ENCODE measurements at regions not wholly inside any gene's neighbourhood (a gene's known extent, or its start where the extent isn't known, plus 50 kb on each side); places are given as distances from the start of the nearest gene placed in this dataset.

GRCh38 chr5:125883223-125883622 is 540.0 kb upstream of the GRAMD2B start:
- TF ChIP-seq CTCF (conservative IDR thresholded peaks at IDR 0.05; ENCODE audit: low read length) (no peak), EZH2phosphoT487 (IDR thresholded peaks at IDR 0.05; ENCODE audit: borderline replicate concordance, low read depth, low read length) (no peak)
- H3K9me2 ChIP-seq (ENCODE audit: insufficient read depth, low read length) = 0 out of 2 replicates have a peak, but pooled peaks cover 4% of the 10 kb centered on the region
- H3K36me3 ChIP-seq (ENCODE audit: insufficient read depth, low read length) = no peaks in the 10 kb centered on the region
- no TSS peak for BruUV-seq (replicated peaks)
- H3K4me1 ChIP-seq (ENCODE audit: insufficient read depth, low read length, poor library complexity, severe bottlenecking) = no peaks in the 10 kb centered on the region
- no peak for DNase-seq (ENCODE audit: low spot score)
- no peak overlapping the region for H3K4me3 ChIP-seq (ENCODE audit: low read depth, low read length, poor library complexity, severe bottlenecking)
- no peak overlapping the region for H3K4me2 ChIP-seq (ENCODE audit: low read length)
- no peaks in the 10 kb centered on the region for H4K20me1 ChIP-seq (ENCODE audit: insufficient read depth, low read length)
- no peaks in the 10 kb centered on the region for H3K9me3 ChIP-seq (ENCODE audit: low read length)
- no peak overlapping the region for H3K27ac ChIP-seq (ENCODE audit: low read depth, low read length, poor library complexity, severe bottlenecking)
- H3K79me2 ChIP-seq (ENCODE audit: insufficient read depth, low read depth, low read length) = no peaks in the 10 kb centered on the region
- POLR2A ChIA-PET = no interaction called here
- intact Hi-C loops (cut with micrococcal nuclease; ENCODE audit: unreplicated experiment) = no loop called here
- CTCF ChIA-PET (ENCODE audit: unreplicated experiment) = no interaction called here
- no peak overlapping the region for H2AFZ ChIP-seq (ENCODE audit: low read length)

- Histone ChIP-seq H3K27ac (ENCODE audit: low read depth, low read length, poor library complexity, severe bottlenecking) (no peak overlapping the region), H3K4me3 (ENCODE audit: low read depth, low read length, poor library complexity, severe bottlenecking) (no peak overlapping the region), H3K4me1 (ENCODE audit: insufficient read depth, low read length, poor library complexity, severe bottlenecking) (no peaks in the 10 kb centered on the region), H4K20me1 (ENCODE audit: insufficient read depth, low read length) (no peaks in the 10 kb centered on the region), H3K36me3 (ENCODE audit: insufficient read depth, low read length) (no peaks in the 10 kb centered on the region), H3K9me3 (ENCODE audit: low read length) (no peaks in the 10 kb centered on the region), H2AFZ (ENCODE audit: low read length) (no peak overlapping the region), H3K79me2 (ENCODE audit: insufficient read depth, low read depth, low read length) (no peaks in the 10 kb centered on the region), H3K9me2 (ENCODE audit: insufficient read depth, low read length) (0 out of 2 replicates have a peak, but pooled peaks cover 4% of the 10 kb centered on the region), H3K4me2 (ENCODE audit: low read length) (no peak overlapping the region)
- intact Hi-C loops (cut with micrococcal nuclease; ENCODE audit: unreplicated experiment) = no loop called here
- BruUV-seq (replicated peaks) = no TSS peak
- ChIA-PET CTCF (ENCODE audit: unreplicated experiment) (no interaction called here), POLR2A (interaction anchor here (1.2 kb wide), 1 partner anchor 18 kb away, joined by 3 read pairs; no protein-coding TSS in a partner anchor)
- DNase-seq (ENCODE audit: low spot score) = no peak
- TF ChIP-seq CTCF (conservative IDR thresholded peaks at IDR 0.05; ENCODE audit: low read length) (no peak), EZH2phosphoT487 (IDR thresholded peaks at IDR 0.05; ENCODE audit: borderline replicate concordance, low read depth, low read length) (no peak)
Measured at GRCh38 chr5:125888358-125888757, 534.9 kb upstream of the GRAMD2B start.

- TF ChIP-seq EZH2phosphoT487 (IDR thresholded peaks at IDR 0.05; ENCODE audit: borderline replicate concordance, low read depth, low read length) (no peak), CTCF (conservative IDR thresholded peaks at IDR 0.05; ENCODE audit: low read length) (no peak)
- CTCF ChIA-PET (ENCODE audit: unreplicated experiment) = no interaction called here
Measured at GRCh38 chr5:125890511-125890931, 532.7 kb upstream of the GRAMD2B start.

More at GRCh38 chr5:125890511-125890931, 532.7 kb upstream of the GRAMD2B start:
- Histone ChIP-seq H3K4me1 (ENCODE audit: insufficient read depth, low read length, poor library complexity, severe bottlenecking) (no peaks in the 10 kb centered on the region), H2AFZ (ENCODE audit: low read length) (no peak overlapping the region), H4K20me1 (ENCODE audit: insufficient read depth, low read length) (no peaks in the 10 kb centered on the region), H3K27ac (ENCODE audit: low read depth, low read length, poor library complexity, severe bottlenecking) (no peak overlapping the region), H3K9me2 (ENCODE audit: insufficient read depth, low read length) (0 out of 2 replicates have a peak, but pooled peaks cover 4% of the 10 kb centered on the region), H3K79me2 (ENCODE audit: insufficient read depth, low read depth, low read length) (no peaks in the 10 kb centered on the region), H3K4me3 (ENCODE audit: low read depth, low read length, poor library complexity, severe bottlenecking) (no peak overlapping the region), H3K4me2 (ENCODE audit: low read length) (no peak overlapping the region), H3K9me3 (ENCODE audit: low read length) (no peaks in the 10 kb centered on the region), H3K36me3 (ENCODE audit: insufficient read depth, low read length) (no peaks in the 10 kb centered on the region)
- no peak for DNase-seq (ENCODE audit: low spot score)
- BruUV-seq (replicated peaks) = no TSS peak
- POLR2A ChIA-PET = no interaction called here
- intact Hi-C loops (cut with micrococcal nuclease; ENCODE audit: unreplicated experiment) = no loop called here
